Neural cell (in vitro differentiated cells): ENCODE measurements at regions not wholly inside any gene's neighbourhood (a gene's known extent, or its start where the extent isn't known, plus 50 kb on each side); places are given as distances from the start of the nearest gene placed in this dataset.

Experiments used
- H2AFZ ChIP-seq: fragments of 200-600, 300-800 bp; sonication (generic), shearing (Covaris generic); 2 replicates; pipeline ENCODE4 v1.6.0; 2014; ENCODE audit warnings: low read depth, mild to moderate bottlenecking, antibody characterized with exemption, low read length, moderate library complexity
- H3F3A ChIP-seq: fragments of 200-600 bp; shearing (Covaris generic); 2 replicates; pipeline ENCODE4 v1.6.1; 2016; ENCODE audit warnings: mild to moderate bottlenecking, moderate library complexity, mixed read lengths, antibody characterized with exemption, low read length; ENCODE audit not compliant: insufficient read depth, poor library complexity, severe bottlenecking
- H3K27ac ChIP-seq: fragments of 200-600, 300-800 bp; sonication (generic), shearing (Covaris generic); 2 replicates; pipeline ENCODE4 v1.5.1; 2014; ENCODE audit warnings: mild to moderate bottlenecking, low read length, moderate library complexity
- H3K27me3 ChIP-seq: fragments of 300-800, 200-600 bp; sonication (generic), shearing (Covaris generic); 2 replicates; pipeline ENCODE4 v1.6.0; 2014; ENCODE audit warnings: mild to moderate bottlenecking, low read depth, low read length, moderate library complexity; ENCODE audit not compliant: insufficient read depth
- H3K36me3 ChIP-seq: fragments of 300-800, 200-600 bp; sonication (generic), shearing (Covaris generic); 2 replicates; pipeline ENCODE4 v1.5.1; 2014; ENCODE audit warnings: mild to moderate bottlenecking, antibody characterized with exemption, low read length, moderate library complexity; ENCODE audit not compliant: insufficient read depth
- H3K4me2 ChIP-seq: fragments of 300-800, 200-600 bp; sonication (generic), shearing (Covaris generic); 2 replicates; pipeline ENCODE4 v1.6.0; 2014; ENCODE audit warnings: mild to moderate bottlenecking, low read length
- H3K4me3 ChIP-seq: fragments of 300-800, 200-600 bp; sonication (generic), shearing (Covaris generic); 2 replicates; pipeline ENCODE4 v1.5.1; 2014; ENCODE audit warnings: mild to moderate bottlenecking, low read length, moderate library complexity
- H3K79me2 ChIP-seq: fragments of 200-600 bp; shearing (Covaris generic); replicated peaks from 2 replicates; pipeline ENCODE4 v1.6.0; 2014; ENCODE audit warnings: mild to moderate bottlenecking, low read length, moderate library complexity; ENCODE audit not compliant: insufficient read depth
- H3K9ac ChIP-seq: fragments of 300-800, 200-600 bp; sonication (generic), shearing (Covaris generic); 2 replicates; pipeline ENCODE4 v1.6.1; 2016; ENCODE audit warnings: mild to moderate bottlenecking, low read length, mixed read lengths
- H3K9me2 ChIP-seq: fragments of 200-600 bp; shearing (Covaris generic); 2 replicates; pipeline ENCODE4 v1.6.1; 2016; ENCODE audit warnings: mild to moderate bottlenecking, low read length, mixed read lengths; ENCODE audit not compliant: insufficient read depth
- H3K9me3 ChIP-seq: fragments of 200-600, 300-800 bp; sonication (generic), shearing (Covaris generic); 2 replicates; pipeline ENCODE4 v1.6.1; 2016; ENCODE audit warnings: mild to moderate bottlenecking, mixed run types, low read length, moderate library complexity, mixed read lengths
- H4K20me1 ChIP-seq: fragments of 200-600 bp; shearing (Covaris generic); 2 replicates; pipeline ENCODE4 v1.6.1; 2016; ENCODE audit warnings: mild to moderate bottlenecking, mixed run types; ENCODE audit not compliant: insufficient read depth
- CTCF ChIP-seq: fragments of 450-650 bp; IDR thresholded peaks from 2 replicates; pipeline ENCODE4 v1.5.1; 2014; ENCODE audit warnings: antibody characterized with exemption, mild to moderate bottlenecking, moderate library complexity; ENCODE audit not compliant: poor library complexity, severe bottlenecking
- EP300 ChIP-seq: fragments of 450-650 bp; conservative IDR thresholded peaks from 2 replicates; pipeline ENCODE4 v1.6.1; 2014; ENCODE audit warnings: antibody characterized with exemption, mild to moderate bottlenecking, moderate library complexity; ENCODE audit not compliant: poor library complexity, severe bottlenecking
- EZH2 ChIP-seq: fragments of 200-600, 300-800 bp; shearing (Covaris generic), sonication (generic); IDR thresholded peaks from 2 replicates; pipeline ENCODE4 v1.6.1; 2014; ENCODE audit warnings: antibody characterized with exemption, low read length, borderline replicate concordance, mild to moderate bottlenecking; ENCODE audit not compliant: insufficient read depth, poor library complexity, severe bottlenecking
- MXI1 ChIP-seq: fragments of 450-650 bp; conservative IDR thresholded peaks from 2 replicates; pipeline ENCODE4 v1.6.1; 2014; ENCODE audit warnings: antibody characterized with exemption, mild to moderate bottlenecking; ENCODE audit not compliant: poor library complexity, severe bottlenecking
- POLR2AphosphoS5 ChIP-seq: IDR thresholded peaks from 2 replicates; pipeline ENCODE4 v1.6.1; 2012
- RAD21 ChIP-seq: fragments of 450-650 bp; conservative IDR thresholded peaks from 2 replicates; pipeline ENCODE4 v1.6.1; 2014; ENCODE audit warnings: antibody characterized with exemption, mild to moderate bottlenecking, moderate library complexity
- REST ChIP-seq: IDR thresholded peaks from 2 replicates; pipeline ENCODE4 v1.6.1; 2012; ENCODE audit warnings: borderline replicate concordance
- SMC3 ChIP-seq: fragments of 450-650 bp; conservative IDR thresholded peaks from 2 replicates; pipeline ENCODE4 v1.6.1; 2014; ENCODE audit warnings: antibody characterized with exemption, mild to moderate bottlenecking, moderate library complexity; ENCODE audit not compliant: poor library complexity
- TAF1 ChIP-seq: IDR thresholded peaks from 2 replicates; pipeline ENCODE4 v1.6.1; 2012; ENCODE audit warnings: low read depth

GRCh38 chr9:28951945-28952344 is 1378.7 kb upstream of the C9orf72 start:
- Histone ChIP-seq H3K79me2 (no peaks in the 10 kb centered on the region), H3K27ac (no peak overlapping the region), H3K27me3 (no peaks in the 10 kb centered on the region), H4K20me1 (no peaks in the 10 kb centered on the region), H3F3A (no peaks in the 10 kb centered on the region), H3K36me3 (no peaks in the 10 kb centered on the region), H3K4me3 (no peak overlapping the region), H3K9ac (no peak overlapping the region), H3K4me2 (no peak overlapping the region), H3K9me3 (no peaks in the 10 kb centered on the region), H2AFZ (no peak overlapping the region), H3K9me2 (no peaks in the 10 kb centered on the region)
- TF ChIP-seq SMC3 (no peak), EZH2 (no peak), REST (no peak), POLR2AphosphoS5 (no peak), EP300 (no peak), MXI1 (no peak), CTCF (no peak), TAF1 (no peak), RAD21 (no peak)

DNA sequence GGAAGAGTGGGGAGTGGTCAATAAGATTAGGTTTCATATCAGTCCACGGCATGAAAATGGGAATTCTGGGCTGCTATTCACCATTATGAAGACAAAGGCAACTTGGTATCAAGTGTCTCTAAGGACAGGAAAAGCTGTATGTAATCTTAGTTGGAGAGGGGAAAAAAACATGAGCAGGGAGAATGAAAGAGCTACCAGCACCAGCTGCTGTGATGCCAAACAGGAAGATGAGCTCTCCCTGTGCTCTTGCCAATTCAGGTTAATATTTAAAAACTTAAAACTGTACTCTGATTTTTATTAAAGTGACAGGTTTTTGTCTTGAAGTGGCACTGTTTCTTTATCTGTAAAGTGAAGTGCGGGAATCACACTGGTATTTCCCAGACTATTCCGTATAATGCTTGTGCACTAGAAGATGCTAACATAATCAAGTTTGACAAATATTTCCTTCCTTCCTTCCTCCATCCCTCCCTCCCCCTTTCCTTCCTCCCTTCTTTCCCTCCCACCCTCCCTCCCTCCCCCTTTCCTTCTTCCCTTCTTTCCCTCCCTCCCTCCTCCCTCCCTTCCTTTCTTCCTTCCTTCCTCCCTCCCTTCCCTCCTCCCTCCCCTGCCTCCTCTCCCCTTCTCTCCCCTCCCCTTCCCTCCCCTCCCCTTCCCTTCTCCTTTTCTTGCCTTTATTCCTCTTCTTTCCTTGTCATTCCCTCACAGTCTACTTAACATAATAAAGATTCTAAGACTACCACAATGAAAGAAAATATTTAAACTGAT is 1383.0 kb upstream of the C9orf72 start:
- Histone ChIP-seq H2AFZ (no peak overlapping the region), H3K9ac (no peak overlapping the region), H3K4me2 (no peak overlapping the region), H4K20me1 (no peaks in the 10 kb centered on the region), H3K9me2 (no peaks in the 10 kb centered on the region), H3K79me2 (no peaks in the 10 kb centered on the region), H3K9me3 (no peaks in the 10 kb centered on the region), H3K27ac (no peak overlapping the region), H3F3A (no peaks in the 10 kb centered on the region), H3K27me3 (no peaks in the 10 kb centered on the region), H3K36me3 (no peaks in the 10 kb centered on the region), H3K4me3 (no peak overlapping the region)
- no peak for TF ChIP-seq POLR2AphosphoS5
- no peak for TF ChIP-seq SMC3
- no peak for TF ChIP-seq CTCF
- no peak for TF ChIP-seq EP300
- TF ChIP-seq TAF1: no peak
- no peak for TF ChIP-seq MXI1
- no peak for TF ChIP-seq RAD21
- TF ChIP-seq REST: no peak
- TF ChIP-seq EZH2: no peak
